ENCODE measurements at regions not wholly inside any gene's neighbourhood (a gene's known extent, or its start where the extent isn't known, plus 50 kb on each side); places are given as distances from the start of the nearest gene placed in this dataset.

DNA sequence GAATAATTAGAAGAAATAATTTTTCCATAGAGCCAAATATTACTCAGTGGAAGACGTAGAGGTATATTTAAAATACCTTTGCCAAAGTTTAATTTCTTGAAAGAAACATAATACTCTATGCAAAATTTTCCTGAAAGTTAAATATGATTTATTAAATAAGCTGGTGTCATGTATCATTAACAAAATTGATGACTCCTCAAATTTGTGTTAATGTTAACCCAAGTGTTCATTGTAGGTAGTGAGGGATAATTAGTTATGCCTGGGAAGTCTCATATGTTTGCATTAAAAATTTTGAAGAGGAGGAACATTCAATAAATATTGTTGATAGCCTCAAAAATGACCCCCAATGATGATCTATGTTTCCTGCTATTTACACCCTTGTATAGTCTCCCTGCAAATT lies 292.7 kb upstream of the AMOT start:
- TF ChIP-seq, protein P1, sequence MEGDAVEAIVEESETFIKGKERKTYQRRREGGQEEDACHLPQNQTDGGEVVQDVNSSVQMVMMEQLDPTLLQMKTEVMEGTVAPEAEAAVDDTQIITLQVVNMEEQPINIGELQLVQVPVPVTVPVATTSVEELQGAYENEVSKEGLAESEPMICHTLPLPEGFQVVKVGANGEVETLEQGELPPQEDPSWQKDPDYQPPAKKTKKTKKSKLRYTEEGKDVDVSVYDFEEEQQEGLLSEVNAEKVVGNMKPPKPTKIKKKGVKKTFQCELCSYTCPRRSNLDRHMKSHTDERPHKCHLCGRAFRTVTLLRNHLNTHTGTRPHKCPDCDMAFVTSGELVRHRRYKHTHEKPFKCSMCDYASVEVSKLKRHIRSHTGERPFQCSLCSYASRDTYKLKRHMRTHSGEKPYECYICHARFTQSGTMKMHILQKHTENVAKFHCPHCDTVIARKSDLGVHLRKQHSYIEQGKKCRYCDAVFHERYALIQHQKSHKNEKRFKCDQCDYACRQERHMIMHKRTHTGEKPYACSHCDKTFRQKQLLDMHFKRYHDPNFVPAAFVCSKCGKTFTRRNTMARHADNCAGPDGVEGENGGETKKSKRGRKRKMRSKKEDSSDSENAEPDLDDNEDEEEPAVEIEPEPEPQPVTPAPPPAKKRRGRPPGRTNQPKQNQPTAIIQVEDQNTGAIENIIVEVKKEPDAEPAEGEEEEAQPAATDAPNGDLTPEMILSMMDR (tag by site-specific recombination; IDR thresholded peaks at IDR 0.05) = no peak
- TF ChIP-seq KLF10 (tag by site-specific recombination; IDR thresholded peaks at IDR 0.05) = no peak

Data from HEK293 (cell line).